HepG2 (cell line): ENCODE measurements at regions not wholly inside any gene's neighbourhood (a gene's known extent, or its start where the extent isn't known, plus 50 kb on each side); places are given as distances from the start of the nearest gene placed in this dataset.

Experiments
- ATAC-seq: fragments of 200-7000 bp; cut with Tn5 transposase; 3 replicates; pipeline ENCODE4 v1.9.1; 2020; ENCODE audit warnings: mild to moderate bottlenecking, moderate library complexity
- BruUV-seq: library from RNA; stranded (reverse); fragments of 400-500 nt; replicated peaks from 2 replicates; lab custom pipeline; 2021; lab: Mats Ljungman, UMichigan
- CTCF ChIA-PET: fragments of 300-600 bp; formaldehyde crosslinking; extraction: SDS; loops from one replicate; lab custom pipeline; 2021; ENCODE audit warnings: low total read pairs, inconsistent platforms, low intra/inter-chr PET ratio; lab: Yijun Ruan, JAX
- POLR2A ChIA-PET: fragments of 350-600 bp; sonication (Branson Sonifier 250); formaldehyde crosslinking; loops from one replicate; lab custom pipeline; 2020; ENCODE audit warnings: antibody characterized with exemption, inconsistent platforms; lab: Yijun Ruan, JAX
- DNase-seq: peaks from one replicate; pipeline ENCODE4 v3.0.0-alpha.2; 2015; ENCODE audit warnings: low spot score
- FAIRE-seq: peaks from 3 replicates; lab custom pipeline; 2011; peaks lifted over from hg19 to GRCh38; lab: Jason Lieb, UNC
- H2AFZ ChIP-seq: one replicate; pipeline ENCODE4 v1.6.1; 2011; ENCODE audit warnings: low read length, inconsistent platforms
- H3K27ac ChIP-seq: fragments of 300-600 bp; 3 replicates; pipeline ENCODE4 v1.8.0; 2011; ENCODE audit warnings: mixed run types, mild to moderate bottlenecking, mixed read lengths, low read length, inconsistent platforms; ENCODE audit not compliant: insufficient read depth; ENCODE audit errors: extremely low read length
- H3K27me3 ChIP-seq, 2 experiments: fragments of 200-600 bp in 1 of 2; 2 replicates in 1 of 2; 3 replicates in 1 of 2; pipeline versions ENCODE4 v1.6.0 to v1.8.0; 2011; ENCODE audit warnings: low read length in 2 of 2, mild to moderate bottlenecking in 2 of 2, moderate library complexity in 2 of 2, inconsistent platforms in 1 of 2; ENCODE audit not compliant: insufficient read depth in 2 of 2, control insufficient read depth in 1 of 2
- H3K36me3 ChIP-seq, 2 experiments: fragments of 200-600 bp in 1 of 2; replicated peaks in 1 of 2; 2 replicates in 1 of 2; 3 replicates in 1 of 2; pipeline versions ENCODE4 v1.5.1 to v1.8.0; 2011; ENCODE audit warnings: low read length in 2 of 2, inconsistent platforms in 1 of 2; ENCODE audit not compliant: insufficient read depth in 2 of 2, control insufficient read depth in 1 of 2
- H3K4me1 ChIP-seq: 2 replicates; pipeline ENCODE4 v1.5.1; 2012; ENCODE audit warnings: low read length, inconsistent platforms; ENCODE audit not compliant: insufficient read depth
- H3K4me2 ChIP-seq: 2 replicates; pipeline ENCODE4 v1.6.0; 2011; ENCODE audit warnings: low read depth, low read length, inconsistent platforms
- H3K4me3 ChIP-seq, 3 experiments: fragments of 200-600 bp in 1 of 3; sonication (generic), shearing (Covaris generic) in 1 of 3; replicated peaks in 1 of 3; 2 replicates each; pipeline ENCODE4 v1.5.1; 2011 to 2016; ENCODE audit warnings: low read length in 3 of 3, inconsistent platforms in 2 of 3, low read depth in 2 of 3, mild to moderate bottlenecking in 2 of 3, control low read depth in 1 of 3, mixed read lengths in 1 of 3; ENCODE audit not compliant: insufficient read depth in 1 of 3
- H3K79me2 ChIP-seq: one replicate; pipeline ENCODE4 v1.6.1; 2011; ENCODE audit warnings: low read length, inconsistent platforms; ENCODE audit not compliant: insufficient read depth
- H3K9ac ChIP-seq: 2 replicates; pipeline ENCODE4 v1.6.0; 2011; ENCODE audit warnings: mild to moderate bottlenecking, low read depth, low read length, inconsistent platforms; ENCODE audit not compliant: insufficient read depth
- H3K9me3 ChIP-seq: 2 replicates; pipeline ENCODE4 v1.5.1; 2012; ENCODE audit warnings: mild to moderate bottlenecking, low read length
- H4K20me1 ChIP-seq: 2 replicates; pipeline ENCODE4 v1.6.0; 2011; ENCODE audit warnings: inconsistent platforms, mild to moderate bottlenecking, low read length, moderate library complexity; ENCODE audit not compliant: insufficient read depth
- ATF6 ChIP-seq: sonication (generic); formaldehyde crosslinking; conservative IDR thresholded peaks from 2 replicates; pipeline ENCODE4 v1.4.0; 2020; ENCODE audit warnings: missing genetic modification reagents
- CCDC6 ChIP-seq: sonication (generic); formaldehyde crosslinking; IDR thresholded peaks from 2 replicates; pipeline ENCODE4 v1.8.1; 2022; ENCODE audit warnings: mild to moderate bottlenecking, missing genetic modification reagents, moderate library complexity
- LCORL ChIP-seq, 2 experiments: fragments of 450-650 bp in 1 of 2; sonication (generic) in 1 of 2; formaldehyde crosslinking in 1 of 2; IDR thresholded peaks; 2 replicates each; pipeline versions ENCODE4 v1.5.0 to v1.6.1; 2017 to 2020; ENCODE audit warnings: antibody characterized with exemption in 1 of 2, missing genetic modification reagents in 1 of 2
- RAD21 ChIP-seq: fragments of 450-650 bp; formaldehyde crosslinking; IDR thresholded peaks from 2 replicates; pipeline ENCODE4 v1.5.0; 2020; ENCODE audit warnings: mild to moderate bottlenecking
- ZFP41 ChIP-seq: sonication (generic); formaldehyde crosslinking; IDR thresholded peaks from 2 replicates; pipeline ENCODE4 v1.4.0; 2020; ENCODE audit warnings: mild to moderate bottlenecking, missing genetic modification reagents, borderline replicate concordance
- ZNF350 ChIP-seq: sonication (generic); formaldehyde crosslinking; IDR thresholded peaks from 2 replicates; pipeline ENCODE4 v1.4.0; 2020; ENCODE audit warnings: mild to moderate bottlenecking, low read depth, missing genetic modification reagents, borderline replicate concordance
- ZNF431 ChIP-seq: sonication (generic); formaldehyde crosslinking; IDR thresholded peaks from 2 replicates; pipeline ENCODE4 v1.9.0; 2022; ENCODE audit warnings: missing genetic modification reagents, low read depth, mild to moderate bottlenecking, borderline replicate concordance
- ZNF644 ChIP-seq: IDR thresholded peaks from 2 replicates; pipeline ENCODE4 v1.6.1; 2016; ENCODE audit warnings: low read depth
- WGBS: methylation state at CpG from one replicate; pipeline ENCODE4 v1.1.6; 2017; ENCODE audit warnings: low lambda C conversion rate; 5-methylcytosine and 5-hydroxymethylcytosine counted together
- in situ Hi-C: cut with HindIII; loops from 2 replicates; pipeline ENCODE4 v1.10.0; 2017; ENCODE audit warnings: low pct_unique_long_range_greater_than_20kb; ENCODE audit not compliant: extremely low pct_ligation_motif_present
- intact Hi-C: fragments of 100-400 bp; cut with micrococcal nuclease; formaldehyde crosslinking; loops from one replicate; pipeline ENCODE4 v1.10.0; 2022; ENCODE audit not compliant: unreplicated experiment

GRCh38 chr3:159879146-159879545 is 109.5 kb upstream of the IL12A start (continued):
- TF ChIP-seq LCORL (IDR thresholded peaks at IDR 0.05), result no peak
- no peak for TF ChIP-seq LCORL (CRISPR knock-in tag; IDR thresholded peaks at IDR 0.05)
- no peak for TF ChIP-seq ZNF431 (CRISPR knock-in tag)
- TF ChIP-seq CCDC6 (CRISPR knock-in tag), result no peak
- TF ChIP-seq ZFP41 (CRISPR knock-in tag), result no peak

- no peak for DNase-seq
- no peaks in the 10 kb centered on the region for H3K4me1 ChIP-seq
- no peaks in the 10 kb centered on the region for H4K20me1 ChIP-seq
- no peak for FAIRE-seq
- no peaks in the 10 kb centered on the region for H3K9me3 ChIP-seq
- TF ChIP-seq RAD21 (CRISPR knock-in tag) (no peak), ZNF644 (CRISPR knock-in tag) (no peak), ATF6 (no peak), ZNF350 (CRISPR knock-in tag) (no peak)
- no peak overlapping the region for H3K4me2 ChIP-seq
- H3K36me3 ChIP-seq, result no peaks in the 10 kb centered on the region
- H2AFZ ChIP-seq, result no peak overlapping the region
- H3K27me3 ChIP-seq, result no peaks in the 10 kb centered on the region
- CTCF ChIA-PET, result no interaction called here
- no TSS peak for BruUV-seq
- POLR2A ChIA-PET, result no interaction called here
- H3K9ac ChIP-seq, result no peak overlapping the region
- intact Hi-C loops, result no loop called here
- no peaks in the 10 kb centered on the region for H3K79me2 ChIP-seq
- in situ Hi-C loops, result no loop called here
- no peak for ATAC-seq
- no peak overlapping the region for H3K27ac ChIP-seq
- 40% methylated on average over 6 of the region's 6 CpGs for WGBS
- H3K4me3 ChIP-seq, result no peak overlapping the region
Measured at GRCh38 chr3:159879598-159879997, 109.0 kb upstream of the IL12A start.
